ENCODE measurements at regions not wholly inside any gene's neighbourhood (a gene's known extent, or its start where the extent isn't known, plus 50 kb on each side); places are given as distances from the start of the nearest gene placed in this dataset.

- TF ChIP-seq ZNF462 (CRISPR knock-in tag; IDR thresholded peaks at IDR 0.05), result no peak
- TF ChIP-seq EZH2phosphoT487 (IDR thresholded peaks at IDR 0.05; ENCODE audit: unreplicated experiment), result no peak
- TF ChIP-seq ZNF114 (CRISPR knock-in tag; IDR thresholded peaks at IDR 0.05), result no peak
- TF ChIP-seq ETS1 (IDR thresholded peaks at IDR 0.05), result no peak
Measured at GRCh38 chr12:67045650-67046049, 223.5 kb upstream of the CAND1 start (continued).

- Histone ChIP-seq H3K36me3 (ENCODE audit: insufficient read depth) (no peaks in the 10 kb centered on the region), H3K4me3 (no peak overlapping the region), H3K27me3 (ENCODE audit: insufficient read depth) (no peaks in the 10 kb centered on the region), H3K27ac (ENCODE audit: low read depth) (no peak overlapping the region), H2AFZ (no peak overlapping the region), H3K9me2 (ENCODE audit: insufficient read depth) (no peaks in the 10 kb centered on the region), H3F3A (replicated peaks; ENCODE audit: low read depth) (no peaks in the 10 kb centered on the region), H3K79me2 (replicated peaks; ENCODE audit: insufficient read depth) (peaks cover 6% of the 10 kb centered on the region; the same call in 1 of the 2 replicates), H4K20me1 (replicated peaks; ENCODE audit: insufficient read depth) (no peaks in the 10 kb centered on the region), H3K4me2 (peak overlapping the region; percentile 17; the same call in 1 of the 2 replicates), H3K4me1 (ENCODE audit: insufficient read depth) (peaks cover 17% of the 10 kb centered on the region)
- H3K4me1 Mint-ChIP-seq, result peaks cover 35% of the 10 kb centered on the region
- H3K27ac Mint-ChIP-seq, result no peak overlapping the region
- H3K27me3 Mint-ChIP-seq (ENCODE audit: insufficient read depth, low read depth, poor library complexity), result peaks cover 2% of the 10 kb centered on the region
- DNase-seq (ENCODE audit: low spot score) (peak; percentile 27), ATAC-seq (peak; percentile 48)
- no peaks in the 10 kb centered on the region; the same call in 2 of the 3 replicates for H3K9me3 Mint-ChIP-seq
- no peaks in the 10 kb centered on the region; the same call in 2 of the 3 replicates for H3K36me3 Mint-ChIP-seq (ENCODE audit: low read depth)
- no peak overlapping the region for H3K4me3 Mint-ChIP-seq
- TF ChIP-seq POLR2AphosphoS5 (IDR thresholded peaks at IDR 0.05; ENCODE audit: low read depth) (no peak), JUNB (IDR thresholded peaks at IDR 0.05; ENCODE audit: unreplicated experiment) (no peak), ETS1 (IDR thresholded peaks at IDR 0.05) (no peak), ZNF331 (CRISPR knock-in tag; IDR thresholded peaks at IDR 0.05; ENCODE audit: low read depth) (no peak), STAT1 (IDR thresholded peaks at IDR 0.05; ENCODE audit: unreplicated experiment) (no peak), EZH2phosphoT487 (IDR thresholded peaks at IDR 0.05; ENCODE audit: unreplicated experiment) (no peak), REST (IDR thresholded peaks at IDR 0.05; ENCODE audit: unreplicated experiment) (no peak), NANOG (IDR thresholded peaks at IDR 0.05; ENCODE audit: borderline replicate concordance) (no peak)
Measured at GRCh38 chr12:67046062-67046461, 223.1 kb upstream of the CAND1 start.
